Islet precursor cell (in vitro differentiated cells): ENCODE measurements at regions not wholly inside any gene's neighbourhood (a gene's known extent, or its start where the extent isn't known, plus 50 kb on each side); places are given as distances from the start of the nearest gene placed in this dataset.
A peak's percentile ranks its signal among the peaks of the same experiment; 100 is the strongest.

Experiments
- DNase-seq: peaks from one replicate; pipeline ENCODE4 v3.0.0-alpha.2; 2018

GRCh38 chr4:182169987-182170386, 73.2 kb upstream of the TENM3 start:
- no peak for DNase-seq

DNA sequence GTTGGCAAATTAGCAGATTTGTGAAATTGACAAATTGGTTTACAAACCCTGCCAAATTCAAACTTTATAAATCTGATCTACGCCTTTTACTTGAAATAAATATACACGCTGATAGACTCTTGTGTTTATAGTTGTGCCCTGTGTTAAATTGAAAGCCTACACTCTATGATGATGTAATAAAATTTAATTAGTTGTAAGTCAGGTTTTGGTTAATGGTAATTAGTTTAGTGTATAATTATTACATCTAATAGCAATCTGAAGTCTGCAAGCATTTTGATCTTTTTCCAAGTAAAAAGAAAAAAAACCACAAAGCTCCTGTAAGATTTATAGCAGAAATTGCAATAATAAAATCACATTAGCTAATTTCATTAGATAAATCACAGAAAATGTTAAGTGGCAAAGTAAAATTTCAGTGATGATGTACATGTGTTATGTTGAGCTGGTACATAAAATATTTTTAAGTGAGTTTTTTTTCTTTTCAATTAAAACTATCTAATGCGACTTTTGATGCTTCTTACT, 72.7 kb upstream of the TENM3 start:
- DNase-seq = no peak

- DNase-seq = no peak
Measured at GRCh38 chr4:182174979-182175378, 68.2 kb upstream of the TENM3 start.

GRCh38 chr4:182175788-182176519, 67.2 kb upstream of the TENM3 start:
- DNase-seq = no peak

GRCh38 chr4:182177166-182177565, 66.0 kb upstream of the TENM3 start:
- no peak for DNase-seq

GRCh38 chr4:182179105-182179504, 64.1 kb upstream of the TENM3 start:
- peak; percentile 74 for DNase-seq

DNA sequence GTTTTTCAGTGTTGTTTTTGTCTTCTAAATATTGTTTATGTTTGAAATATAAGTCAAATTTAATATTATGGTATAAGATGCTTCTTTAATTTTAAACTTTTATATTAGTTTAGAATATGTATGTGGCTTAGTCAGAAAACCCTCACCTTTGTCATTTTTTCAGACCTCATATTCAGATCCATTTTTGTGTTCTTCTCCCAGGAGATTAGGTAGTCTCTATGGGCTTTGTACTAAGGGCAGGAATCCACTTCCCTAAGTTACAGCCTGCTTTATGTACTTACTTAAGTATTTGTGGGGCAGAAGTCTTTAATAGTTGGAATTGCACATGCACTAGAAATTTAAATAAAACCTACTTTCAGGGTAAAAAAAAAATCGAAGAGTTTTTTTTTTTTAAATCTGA, 63.5 kb upstream of the TENM3 start:
- no peak for DNase-seq

GRCh38 chr4:182185491-182185890, 57.7 kb upstream of the TENM3 start:
- no peak for DNase-seq

DNA sequence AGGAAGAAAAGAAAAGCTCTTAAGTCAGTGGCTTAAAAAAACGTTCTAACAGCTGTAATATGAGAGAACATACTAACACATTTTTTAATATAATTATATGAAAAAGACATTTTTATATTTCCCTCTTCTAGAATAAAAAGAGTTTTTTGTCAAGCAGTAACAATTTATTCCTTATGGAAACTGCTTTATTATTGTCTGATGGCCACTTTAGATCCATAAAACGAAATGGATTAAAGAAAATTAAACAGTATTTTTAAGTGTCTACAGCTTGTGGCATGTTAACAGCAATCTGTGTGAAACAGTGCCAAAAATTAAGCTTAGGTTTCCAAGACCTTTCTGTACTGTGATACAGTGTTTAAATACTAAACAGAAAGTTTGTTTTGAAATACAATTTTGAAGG, 55.5 kb upstream of the TENM3 start:
- no peak for DNase-seq

DNA sequence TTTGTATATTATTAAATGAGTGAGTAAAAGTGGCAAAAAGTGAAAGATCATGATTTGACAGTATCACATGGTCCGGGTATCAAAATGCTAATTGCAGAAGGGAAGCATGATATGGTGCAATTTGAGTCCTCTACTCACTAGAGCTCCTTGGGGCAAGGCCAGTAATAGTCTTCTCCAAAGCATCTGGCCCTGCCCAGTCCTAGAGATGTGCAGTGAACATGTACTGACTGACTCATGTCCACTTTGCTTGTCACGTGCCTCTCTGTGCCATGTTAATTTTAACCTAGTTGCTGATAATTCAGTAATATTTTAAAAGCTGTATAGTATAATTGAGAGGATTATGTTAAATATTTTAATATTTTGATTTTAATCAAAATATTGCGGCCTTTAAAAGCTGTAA, 54.6 kb upstream of the TENM3 start:
- no peak for DNase-seq

DNA sequence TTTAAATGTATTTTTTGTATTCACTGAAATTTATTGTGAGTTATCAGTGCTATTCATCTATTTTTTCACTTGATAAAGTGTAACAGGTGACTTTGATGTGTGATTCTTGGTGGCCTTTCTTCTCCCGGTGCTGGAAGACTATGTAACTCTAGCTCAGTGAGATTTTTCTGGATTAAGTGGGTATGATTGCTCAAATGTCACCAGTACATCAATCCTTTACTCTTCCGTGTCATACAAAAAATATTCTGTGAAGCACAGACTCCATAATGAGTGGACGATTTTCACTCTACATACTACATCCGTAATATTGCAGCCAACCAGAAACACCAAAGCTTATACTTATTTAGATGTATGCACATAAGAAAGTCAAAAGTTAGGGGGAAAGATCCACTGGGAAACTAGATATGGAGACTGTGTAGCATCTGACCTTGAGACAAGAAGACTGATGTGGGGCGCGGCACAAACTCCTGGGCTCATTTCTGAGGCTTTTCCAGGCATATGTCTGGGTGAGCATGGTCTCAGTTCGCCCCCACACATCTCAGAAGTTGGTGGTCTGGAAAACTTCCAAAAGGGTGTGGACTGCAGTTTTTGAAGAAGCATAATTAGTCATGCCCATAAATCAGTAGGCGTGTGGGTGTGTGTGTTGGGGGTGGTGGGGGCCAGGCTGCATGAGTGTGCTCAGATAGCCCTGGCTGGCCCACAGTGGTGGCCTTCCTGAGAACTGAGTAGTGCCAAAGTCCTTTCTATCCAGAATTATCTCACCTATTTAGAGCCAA, 53.9 kb upstream of the TENM3 start:
- peak; percentile 83 for DNase-seq

DNA sequence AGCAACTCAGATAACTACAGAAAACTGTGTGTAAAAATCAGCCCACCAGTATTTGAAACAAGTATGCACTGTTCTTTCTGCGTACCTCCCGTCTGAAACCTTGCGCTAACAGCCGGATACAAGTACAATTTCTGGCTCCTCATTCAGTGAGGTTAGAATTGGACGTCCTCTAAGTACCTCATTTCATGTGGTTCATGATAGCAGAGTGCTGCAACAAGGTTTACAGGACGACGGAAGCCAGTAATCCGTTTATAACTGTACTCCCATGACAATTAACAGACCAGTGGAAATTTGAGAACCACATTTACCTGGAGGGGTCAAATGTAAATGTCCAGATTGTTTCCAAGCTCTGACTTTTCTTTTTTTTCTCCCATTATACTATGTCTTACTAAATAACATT, 52.9 kb upstream of the TENM3 start:
- no peak for DNase-seq

GRCh38 chr4:182192511-182193181, 50.6 kb upstream of the TENM3 start:
- DNase-seq = no peak

- no peak for DNase-seq
Measured at GRCh38 chr4:182193311-182193710, 49.9 kb upstream of the TENM3 start.
